GM12865 (cell line): ENCODE measurements at regions not wholly inside any gene's neighbourhood (a gene's known extent, or its start where the extent isn't known, plus 50 kb on each side); places are given as distances from the start of the nearest gene placed in this dataset.

Experiments
- DNase-seq: peaks from one replicate; pipeline ENCODE4 v3.0.0; 2010; ENCODE audit warnings: low read depth
- H3K4me3 ChIP-seq: 2 replicates; pipeline ENCODE4 v1.5.1; 2011; ENCODE audit warnings: mild to moderate bottlenecking, low read depth, low read length, control low read depth
- CTCF ChIP-seq: IDR thresholded peaks from 2 replicates; pipeline ENCODE4 v1.5.1; 2011; ENCODE audit warnings: low read length, control low read depth, low read depth, inconsistent platforms; ENCODE audit not compliant: insufficient read depth; ENCODE audit errors: missing control alignments

- no peak overlapping the region for H3K4me3 ChIP-seq
- peak; percentile 84 for DNase-seq
- no peak for TF ChIP-seq CTCF
These were observed 157.5 kb downstream of the TMTC3 start for GRCh38 chr12:88299567-88300101.

- H3K4me3 ChIP-seq, result no peak overlapping the region
- no peak for TF ChIP-seq CTCF
- DNase-seq, result no peak
These were observed 158.8 kb downstream of the TMTC3 start for GRCh38 chr12:88300931-88301330.

- H3K4me3 ChIP-seq, result no peak overlapping the region
- no peak for TF ChIP-seq CTCF
- no peak for DNase-seq
These were observed 161.2 kb downstream of the TMTC3 start for GRCh38 chr12:88303335-88303734.

GRCh38 chr12:88305254-88305890 lies 163.3 kb downstream of the TMTC3 start:
- H3K4me3 ChIP-seq, result no peak overlapping the region
- no peak for TF ChIP-seq CTCF
- DNase-seq, result no peak

- DNase-seq, result peak; percentile 21
- H3K4me3 ChIP-seq, result peak overlapping the region; percentile 19; the same call in 1 of the 2 replicates
- TF ChIP-seq CTCF, result no peak
These were observed 164.5 kb downstream of the TMTC3 start for GRCh38 chr12:88306471-88307069.

- no peak for TF ChIP-seq CTCF
- H3K4me3 ChIP-seq, result no peak overlapping the region
- no peak for DNase-seq
These were observed 165.9 kb downstream of the TMTC3 start for GRCh38 chr12:88307961-88308360.

GRCh38 chr12:88308825-88309224 lies 166.7 kb downstream of the TMTC3 start:
- no peak for DNase-seq
- TF ChIP-seq CTCF, result no peak
- no peak overlapping the region for H3K4me3 ChIP-seq
